Fibroblast of the conjunctiva (primary cell): ENCODE measurements at regions not wholly inside any gene's neighbourhood (a gene's known extent, or its start where the extent isn't known, plus 50 kb on each side); places are given as distances from the start of the nearest gene placed in this dataset.

Experiments used
- DNase-seq: peaks from one replicate; pipeline ENCODE4 v3.0.0-alpha.2; 2010; ENCODE audit warnings: low read depth

DNA sequence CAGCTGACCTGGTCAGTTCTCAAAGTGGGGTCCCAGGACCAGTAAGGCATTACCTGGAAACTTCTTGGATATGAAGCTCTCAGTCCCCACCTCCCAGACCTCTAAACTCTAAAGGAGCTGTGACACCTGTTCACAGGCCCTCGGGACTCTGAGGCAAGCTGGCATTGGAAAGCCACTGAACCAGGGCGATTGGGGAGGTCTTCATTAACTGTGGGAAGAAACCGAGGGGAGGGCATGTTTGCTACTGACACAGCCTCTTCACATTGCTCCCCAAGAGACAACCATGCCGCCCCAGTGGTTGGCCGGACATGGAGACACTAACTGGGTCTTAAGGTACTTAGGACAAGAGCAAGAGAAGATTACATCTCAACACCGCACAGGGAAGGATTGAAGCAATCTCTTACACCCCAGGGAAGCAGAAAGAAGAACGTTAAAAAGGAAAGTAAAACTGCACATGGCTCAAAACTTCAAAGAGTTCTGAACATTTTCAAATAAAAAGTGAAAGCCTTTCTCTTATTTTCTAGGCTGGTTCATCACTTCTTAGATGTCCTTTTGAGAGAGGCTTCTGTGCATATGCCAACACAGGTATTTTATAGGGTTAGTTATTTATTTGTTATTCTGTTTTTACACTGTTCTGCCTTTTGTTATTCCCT, 210.0 kb upstream of the CST7 start:
- no peak for DNase-seq

DNA sequence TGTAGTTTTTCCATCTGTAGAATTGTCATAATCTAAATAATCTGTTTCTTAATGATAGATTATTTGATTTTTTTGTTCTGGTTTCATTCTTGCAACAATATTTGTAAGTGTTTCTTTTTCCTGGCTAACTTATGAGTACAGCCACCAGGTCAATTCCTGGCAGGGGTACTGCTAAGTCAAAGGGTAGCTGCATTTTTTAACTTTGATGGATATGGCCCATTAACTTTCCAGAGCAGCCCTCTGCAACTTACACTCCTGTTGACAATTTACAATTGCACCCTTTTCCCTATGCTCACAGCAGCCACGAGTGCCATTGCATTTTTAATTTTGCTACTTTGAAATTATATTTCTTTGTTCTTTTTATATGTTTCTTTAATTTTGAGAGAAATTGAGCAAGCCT, 209.3 kb upstream of the CST7 start:
- no peak for DNase-seq

DNA sequence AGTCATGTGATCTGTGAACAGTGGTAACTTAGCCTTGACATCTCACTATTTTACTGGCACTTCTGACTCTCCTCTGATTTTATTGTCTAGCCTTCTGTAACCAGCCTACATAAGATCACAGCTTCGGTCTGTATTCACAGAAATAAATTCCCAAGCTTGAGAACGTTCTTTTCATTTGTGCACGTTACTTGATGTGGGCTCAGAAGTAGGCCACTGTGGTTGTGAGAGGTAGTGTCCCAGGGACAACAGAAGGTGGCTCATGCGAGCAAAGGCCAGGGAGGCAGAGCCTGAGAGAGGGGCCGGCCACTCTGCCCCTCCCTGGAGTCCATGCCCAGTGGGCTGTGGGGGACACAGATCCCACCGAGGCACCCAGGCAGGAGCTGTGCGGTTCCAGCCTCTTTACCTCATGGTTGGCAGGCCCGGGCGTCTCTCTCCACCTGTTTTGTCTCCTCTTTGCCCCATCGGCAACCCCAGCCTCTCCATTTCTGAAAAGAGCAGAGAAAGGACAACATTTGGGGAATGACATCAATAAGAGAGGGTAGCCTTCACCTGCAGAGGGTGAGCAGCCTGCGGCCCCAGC, 207.5 kb upstream of the CST7 start:
- no peak for DNase-seq

DNA sequence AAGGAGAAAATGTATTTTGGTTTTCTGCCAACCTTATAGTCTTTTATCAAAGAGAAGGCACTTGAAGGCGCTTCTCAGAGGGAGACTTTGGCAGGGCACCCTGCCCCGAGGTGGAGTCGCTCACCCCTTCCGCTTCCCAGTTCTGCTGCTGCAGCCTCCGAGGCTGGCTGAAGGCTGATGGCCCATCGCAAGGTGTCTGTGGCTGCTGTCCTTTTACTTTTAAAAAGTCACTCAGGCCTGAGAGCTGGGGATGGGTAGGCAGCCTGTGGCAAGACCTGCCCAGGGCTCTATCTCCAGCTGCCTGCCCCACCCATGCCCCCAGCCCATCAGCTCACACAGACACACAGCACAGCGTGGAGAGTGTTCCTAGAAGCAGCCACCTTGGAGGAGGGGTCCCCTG, 206.6 kb upstream of the CST7 start:
- no peak for DNase-seq

DNA sequence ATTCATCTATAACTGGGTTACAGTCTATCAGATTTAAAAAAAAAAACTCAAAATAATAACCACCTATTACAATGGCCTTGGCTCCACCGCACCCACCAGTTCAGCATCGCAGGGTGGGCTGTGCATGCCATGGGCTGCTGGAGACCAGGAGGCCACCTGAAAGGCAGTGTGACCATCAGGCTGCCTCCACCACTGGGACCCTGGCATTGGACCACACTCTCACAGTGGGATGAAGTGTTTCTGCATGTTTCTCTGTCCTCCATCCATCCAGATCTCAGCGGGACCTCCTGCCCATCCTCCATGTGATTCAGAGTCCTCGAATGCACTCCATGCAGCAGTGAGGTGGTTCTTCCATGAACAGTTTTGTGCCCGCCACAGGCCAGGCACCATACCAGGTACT, 206.1 kb upstream of the CST7 start:
- no peak for DNase-seq

DNA sequence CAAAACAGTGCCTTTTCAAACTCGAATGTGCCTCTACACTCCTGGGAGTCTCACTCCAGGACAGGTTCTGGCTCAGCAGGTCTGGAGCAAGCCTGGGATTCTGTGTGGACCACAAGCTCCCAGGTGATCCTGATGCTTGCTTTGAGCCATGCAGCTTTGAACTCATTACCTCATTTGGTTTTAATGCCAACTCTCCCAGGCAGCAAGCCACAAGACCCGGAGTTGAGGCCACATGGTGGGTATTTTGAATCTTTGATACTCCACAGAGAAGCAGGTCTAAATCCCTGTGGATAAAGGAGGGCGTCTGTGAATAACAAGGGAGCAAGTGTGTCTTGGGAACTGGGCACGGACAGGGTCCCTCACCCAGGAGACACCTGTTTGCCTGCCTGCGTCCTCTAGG, 205.4 kb upstream of the CST7 start:
- no peak for DNase-seq

DNA sequence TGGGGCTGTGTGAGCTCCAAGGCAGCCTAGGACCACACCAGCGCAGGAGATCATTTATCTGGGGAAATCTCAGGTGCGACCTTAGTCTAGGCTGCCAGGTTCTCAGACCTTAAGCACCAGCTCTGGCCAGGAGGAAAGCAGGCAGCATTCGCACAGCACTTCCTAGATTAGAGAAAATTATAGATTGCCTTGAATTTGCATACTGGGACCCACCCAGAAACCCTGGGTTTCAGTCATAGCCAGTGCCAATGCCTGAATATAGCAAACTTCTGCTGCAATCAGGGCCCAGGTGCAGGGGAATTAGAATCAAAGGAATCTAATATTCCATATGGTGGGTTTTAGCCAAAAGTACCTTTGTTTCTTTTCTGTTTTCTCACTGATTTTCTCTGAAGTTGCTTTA, 204.3 kb upstream of the CST7 start:
- DNase-seq: no peak

DNA sequence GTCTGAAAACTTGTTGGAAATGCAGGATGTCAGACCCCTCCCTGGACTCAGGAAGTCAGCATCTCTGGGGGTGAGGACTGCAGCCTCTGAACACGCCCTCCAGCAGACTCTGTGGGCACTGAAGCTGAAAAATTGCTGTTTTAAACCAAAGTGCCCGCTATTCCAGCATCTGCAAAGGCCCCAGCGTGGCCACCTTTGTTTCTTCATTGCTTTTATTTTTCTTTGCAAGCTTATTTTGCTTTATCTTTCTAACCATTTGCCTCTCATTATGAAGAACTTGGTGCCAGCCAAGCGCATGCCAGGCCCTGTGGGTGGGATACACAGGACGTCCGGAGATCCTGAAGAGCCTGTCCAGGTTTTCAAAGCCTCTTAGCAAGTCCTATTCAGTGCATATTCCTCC, 203.9 kb upstream of the CST7 start:
- no peak for DNase-seq

DNA sequence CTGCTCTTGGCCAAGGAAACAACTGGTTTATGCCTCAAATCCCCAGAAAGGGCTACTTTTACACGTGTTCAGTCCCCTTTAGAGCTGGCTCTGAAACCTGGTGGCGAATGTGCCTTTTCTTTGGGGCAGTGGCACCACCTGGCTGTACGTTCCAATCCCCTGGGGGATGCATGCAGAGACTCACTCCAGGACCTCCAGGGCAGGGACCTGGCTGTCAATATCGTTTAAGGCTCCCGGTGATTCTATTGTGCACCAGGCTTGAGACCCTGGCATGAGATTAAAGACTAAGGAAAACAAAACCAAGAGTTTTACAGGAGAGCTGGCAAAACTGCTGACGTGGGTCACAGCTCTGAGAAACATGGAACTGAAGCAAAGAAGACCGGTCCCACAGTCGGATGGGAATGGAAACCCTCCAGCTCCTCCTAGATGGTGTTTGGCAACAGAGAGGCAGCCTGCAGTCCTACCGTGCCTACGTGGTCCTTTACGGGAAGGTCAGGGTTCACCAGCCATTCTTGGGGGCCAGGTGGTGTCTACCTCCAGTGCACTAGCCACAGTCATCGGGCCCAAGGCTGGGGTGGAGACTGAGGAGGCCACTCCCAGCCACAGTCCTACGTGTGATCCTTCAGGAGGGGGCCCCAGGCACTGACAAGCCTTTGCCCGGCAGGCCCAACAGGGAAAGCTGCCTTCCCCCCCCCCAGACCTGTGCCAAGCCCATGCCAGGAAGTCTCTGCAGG, 203.3 kb upstream of the CST7 start:
- DNase-seq: no peak

DNA sequence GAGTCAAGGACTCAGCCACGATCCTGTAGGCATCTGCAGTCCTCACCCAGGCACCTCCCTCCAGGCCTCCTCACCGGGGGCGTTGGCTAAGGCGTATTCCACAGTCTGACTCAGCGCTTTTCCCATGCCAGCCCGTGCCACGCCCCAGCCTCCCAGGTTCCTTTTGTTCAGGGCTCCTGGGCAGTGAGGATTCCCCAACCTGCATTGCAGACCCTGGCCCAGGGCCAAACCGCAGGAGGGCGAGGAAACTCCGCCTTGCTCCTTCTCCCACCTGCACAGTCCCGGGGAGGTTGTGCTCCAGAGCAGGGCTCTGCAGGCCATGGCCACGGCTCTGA, 202.8 kb upstream of the CST7 start:
- no peak for DNase-seq

DNA sequence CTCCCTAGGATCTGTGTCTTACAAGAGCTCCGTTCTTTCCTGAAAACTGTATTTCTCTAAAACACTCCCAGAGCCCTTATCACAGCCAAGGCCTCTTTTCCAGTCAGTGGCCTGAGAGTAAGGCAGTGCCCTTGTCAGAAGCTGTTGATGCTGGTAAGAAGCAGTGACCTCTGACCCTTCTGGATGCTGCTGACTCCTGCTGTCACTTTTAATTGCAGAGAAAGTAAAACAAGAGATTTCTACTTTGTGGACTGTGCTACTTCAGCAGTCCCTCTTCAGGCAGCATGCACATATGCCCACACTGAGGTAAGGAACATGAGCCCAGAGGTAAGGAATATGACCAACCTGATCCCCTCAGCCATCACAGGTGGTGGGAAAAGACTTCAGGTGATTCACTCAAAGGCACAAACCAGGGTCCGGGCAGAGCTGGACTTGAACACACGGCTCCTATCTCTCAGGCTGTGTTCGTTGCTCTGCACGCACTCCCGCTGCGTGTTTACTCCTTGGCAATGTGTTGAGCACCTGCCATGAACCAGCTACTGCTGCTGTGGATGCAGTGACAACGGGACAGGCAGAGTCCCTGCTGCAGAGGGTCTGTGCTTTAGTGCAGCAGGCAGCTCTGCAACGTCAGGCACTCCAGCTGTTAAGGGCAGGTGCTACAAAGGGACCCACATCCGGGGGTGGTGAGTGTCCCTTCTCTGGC, 201.9 kb upstream of the CST7 start:
- DNase-seq: no peak

DNA sequence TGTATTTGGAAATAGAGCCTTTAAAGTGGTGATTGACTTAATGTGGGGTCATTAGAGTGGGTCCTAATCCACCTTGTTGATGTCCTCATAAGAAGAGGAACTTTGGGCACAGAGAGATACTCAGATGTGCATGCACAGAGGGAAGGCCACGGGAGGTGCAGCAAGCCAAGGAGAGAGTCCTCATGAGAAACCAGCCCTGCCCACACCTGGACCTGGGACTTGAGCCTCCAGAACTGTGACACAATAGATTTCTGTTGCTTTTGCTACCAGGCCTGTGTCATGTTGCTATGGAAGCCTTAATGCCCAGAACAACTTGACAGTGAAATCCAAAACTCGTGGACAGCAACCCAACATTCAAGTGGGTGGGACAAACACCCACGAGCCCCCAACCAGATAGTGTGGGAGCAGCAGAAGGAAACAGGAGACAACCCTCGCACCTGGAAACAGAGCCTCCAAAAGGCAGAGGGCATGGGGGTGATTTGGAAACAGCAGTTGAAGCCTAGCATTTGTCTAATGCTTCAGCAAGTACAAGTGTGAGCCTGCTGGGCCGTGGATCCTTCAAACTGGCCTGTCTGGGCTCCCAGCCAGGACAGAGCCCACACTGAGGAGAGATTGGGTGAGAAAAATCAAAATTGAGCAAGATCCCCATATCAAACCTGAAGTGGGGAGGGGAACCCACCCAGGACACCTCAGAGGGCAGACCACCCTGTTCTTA, 201.0 kb upstream of the CST7 start:
- DNase-seq: no peak

DNA sequence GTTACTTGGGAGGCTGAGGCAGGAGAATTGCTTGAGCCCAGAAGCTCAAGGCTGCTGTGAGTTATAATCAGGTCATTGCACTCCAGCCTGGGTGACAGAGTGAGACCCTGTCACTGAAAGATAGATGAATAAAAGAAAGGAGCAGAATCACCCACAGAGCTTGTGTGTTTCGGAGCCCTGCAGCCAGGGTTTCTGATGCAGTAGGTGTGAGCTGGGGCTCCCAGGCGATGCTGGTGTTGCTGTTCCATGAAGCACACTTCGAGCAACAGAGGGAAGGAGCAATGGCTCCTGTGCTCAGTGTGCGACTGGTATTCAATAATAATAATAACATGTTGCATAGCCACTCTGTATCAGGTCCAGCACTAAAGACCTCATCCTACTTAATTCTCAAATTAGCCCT, 197.5 kb upstream of the CST7 start:
- DNase-seq: no peak

DNA sequence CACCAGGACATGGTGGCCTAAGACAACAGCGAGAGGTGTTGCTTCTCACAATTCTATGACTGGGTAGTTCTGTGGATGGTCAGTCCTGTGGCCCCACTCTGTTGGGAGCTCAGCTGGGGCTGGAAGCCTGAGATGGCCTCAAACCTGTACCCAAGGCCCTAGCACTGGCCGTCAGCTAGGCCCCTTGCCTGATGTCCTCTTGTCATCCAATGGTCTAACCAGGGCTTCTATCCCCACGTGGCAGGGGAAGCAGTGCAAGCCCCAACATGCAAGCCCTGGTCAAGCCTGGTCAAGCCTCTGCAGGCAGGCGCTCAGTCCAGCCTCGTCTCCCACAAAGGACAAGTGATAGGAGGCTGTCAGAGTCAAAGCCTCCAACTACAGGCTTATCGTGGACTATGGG, 196.5 kb upstream of the CST7 start:
- no peak for DNase-seq

DNA sequence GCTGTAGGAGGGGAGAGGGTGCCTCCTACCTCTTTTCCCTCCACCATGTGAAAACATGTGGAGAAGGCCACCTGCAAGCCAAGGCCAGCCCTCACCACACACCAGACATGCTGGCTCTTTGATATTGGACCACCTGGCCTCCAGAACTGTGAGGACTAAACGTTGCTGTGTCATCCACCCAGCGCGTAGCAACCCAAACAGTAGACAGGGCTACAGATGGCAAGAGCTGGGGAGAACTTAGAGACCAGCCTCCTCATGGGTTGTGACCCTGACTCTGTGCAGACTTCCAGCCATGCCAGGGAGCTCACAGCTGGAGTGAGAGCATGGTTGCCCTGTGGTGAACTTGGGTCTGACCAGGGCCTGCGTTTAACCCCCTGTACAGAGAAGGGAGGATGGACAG, 195.9 kb upstream of the CST7 start:
- DNase-seq: no peak

DNA sequence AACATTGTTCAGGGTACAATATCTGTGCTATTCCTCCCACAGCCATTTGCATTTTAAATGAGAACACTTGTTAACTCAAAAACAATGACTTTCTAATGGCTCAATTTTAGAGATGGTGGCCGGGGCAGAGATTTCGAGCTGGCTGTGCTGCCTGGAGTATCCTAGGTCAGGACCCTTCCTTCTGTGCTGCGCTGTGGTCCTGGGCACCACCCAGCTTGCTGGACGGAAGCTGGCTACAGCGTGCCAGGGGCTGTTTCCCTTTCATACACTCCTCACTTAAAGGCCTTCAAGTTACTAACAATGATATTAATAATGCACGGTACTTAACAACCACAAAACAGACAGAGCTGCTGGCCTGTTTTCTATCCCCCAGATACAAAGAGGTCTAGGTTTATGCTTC, 194.4 kb upstream of the CST7 start:
- DNase-seq: no peak

DNA sequence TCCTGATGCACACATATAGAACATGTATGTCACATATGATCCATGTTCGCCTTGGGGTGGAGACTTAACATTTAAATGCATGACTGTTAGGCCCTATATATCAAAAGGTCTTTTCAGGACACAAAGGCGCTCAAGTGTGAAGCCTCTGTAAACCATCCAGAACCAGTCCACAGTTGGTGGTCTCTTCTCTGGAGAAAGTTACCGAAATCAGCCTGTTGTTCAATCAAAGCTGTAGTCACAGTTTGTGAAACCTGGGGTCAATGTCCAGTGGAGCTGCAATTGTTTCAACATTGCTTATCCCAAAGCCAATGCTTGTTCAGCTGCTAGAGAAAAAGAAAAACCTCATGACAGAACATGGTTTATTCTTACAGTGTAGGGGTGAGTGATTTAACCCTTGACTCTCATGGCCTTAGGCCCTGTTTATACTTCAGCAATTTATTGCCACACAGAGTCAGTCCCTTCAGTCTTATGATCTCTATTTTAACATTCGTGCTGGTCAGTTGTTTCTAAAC, 193.6 kb upstream of the CST7 start:
- no peak for DNase-seq

DNA sequence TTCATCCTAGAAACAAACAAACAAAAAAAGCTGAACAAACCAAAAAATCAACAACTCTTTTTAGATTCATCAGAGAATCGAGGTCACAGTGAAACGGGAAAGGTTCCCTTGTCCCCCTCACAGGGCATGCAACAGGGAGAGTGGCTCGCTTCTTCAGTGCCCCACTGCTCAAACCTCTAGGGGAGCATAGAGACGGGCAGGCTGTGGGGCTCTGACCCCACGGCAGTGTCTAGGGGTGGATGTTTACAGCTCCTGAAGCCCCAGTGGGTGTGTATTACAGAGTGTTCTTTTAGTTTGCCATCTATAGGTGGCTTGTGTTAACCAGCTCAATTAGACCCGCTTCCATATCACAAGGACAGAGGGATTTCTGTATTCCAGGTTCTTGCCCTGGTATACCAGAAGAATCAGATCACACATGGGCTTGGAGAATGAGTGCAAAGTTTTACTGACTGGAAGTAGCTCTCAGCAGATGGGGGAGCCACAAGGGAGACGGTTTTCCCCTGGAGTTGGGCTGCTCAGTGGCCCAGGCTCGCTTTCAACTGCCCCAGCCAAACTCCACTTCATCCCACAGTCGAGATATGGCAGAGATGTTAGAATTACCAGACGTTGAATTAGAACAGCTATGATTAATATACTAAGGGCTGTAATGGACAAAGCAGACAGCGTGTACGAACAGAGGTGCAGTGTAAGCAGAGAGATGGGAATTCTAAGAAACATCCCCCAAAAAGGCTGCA, 192.6 kb upstream of the CST7 start:
- DNase-seq: no peak

DNA sequence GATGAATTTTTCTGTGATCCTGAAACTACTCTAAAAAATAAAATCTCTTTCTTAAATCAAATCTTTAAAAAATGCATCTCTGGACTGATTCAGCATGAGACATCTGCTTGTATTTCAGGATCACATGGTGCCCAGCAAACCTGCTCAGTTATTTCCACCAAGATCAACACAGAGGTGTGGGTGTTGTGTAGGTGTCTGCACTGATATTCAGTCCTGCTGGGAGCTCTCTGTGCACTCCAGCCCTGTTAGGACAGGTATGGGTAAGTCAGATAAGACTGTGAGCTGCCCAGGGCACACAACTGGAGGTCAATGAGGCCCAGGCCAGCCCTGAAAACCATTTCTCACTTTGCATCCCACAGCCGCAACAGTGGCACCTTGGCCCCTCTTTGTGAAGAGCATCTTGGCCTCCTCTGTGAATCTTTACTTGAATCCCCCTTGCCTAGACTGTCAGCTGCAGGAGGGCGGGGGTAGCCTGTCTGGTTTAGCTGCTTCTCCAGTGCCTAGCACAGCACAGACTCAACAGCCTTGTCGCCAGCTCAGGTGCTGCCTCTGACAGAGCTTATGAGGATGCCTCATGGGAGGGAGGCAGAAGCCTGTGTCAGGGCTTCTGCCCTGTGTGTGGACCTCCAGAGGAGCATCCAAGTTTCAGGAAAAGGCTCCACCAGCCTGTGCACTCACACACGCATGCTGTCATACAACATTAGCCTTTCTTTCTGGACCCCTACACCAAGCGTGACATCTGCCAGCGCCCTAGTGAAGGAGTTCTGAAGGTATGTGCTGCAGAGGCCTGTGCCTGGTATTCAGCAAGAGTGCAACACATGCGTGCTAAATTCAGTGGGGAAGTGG, 187.6 kb upstream of the CST7 start:
- DNase-seq: no peak

DNA sequence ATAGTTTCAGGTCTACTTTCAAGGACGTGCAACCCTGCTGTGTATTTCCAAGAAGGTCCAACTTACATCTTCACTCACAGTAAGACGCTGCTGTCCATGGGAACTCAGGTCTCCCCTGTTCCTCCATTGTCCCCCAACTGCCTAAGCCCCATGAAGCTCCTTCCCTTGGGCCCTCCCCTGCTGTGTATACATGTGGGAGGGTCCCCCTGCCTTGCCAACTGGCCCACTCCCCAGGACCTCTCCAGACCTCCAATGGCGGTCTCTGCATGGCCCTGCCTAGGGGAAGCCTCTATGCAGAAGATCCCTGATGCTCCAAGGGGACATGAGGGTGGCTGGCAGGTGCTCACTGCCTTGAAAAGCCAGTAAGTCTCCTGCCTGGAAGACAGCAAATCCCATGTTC, 186.7 kb upstream of the CST7 start:
- DNase-seq: no peak
